GM19035 (cell line): ENCODE measurements at regions not wholly inside any gene's neighbourhood (a gene's known extent, or its start where the extent isn't known, plus 50 kb on each side); places are given as distances from the start of the nearest gene placed in this dataset.

ENCODE experiments used
- ATAC-seq: cut with Tn5 transposase; IDR thresholded peaks from one replicate; pipeline ENCODE4 v1.9.1; 2021; ENCODE audit not compliant: unreplicated experiment

- ATAC-seq: no peak
These were observed 268.0 kb upstream of the ZMIZ1 start for GRCh38 chr10:78800535-78801320.

GRCh38 chr10:78802431-78802830 is 266.3 kb upstream of the ZMIZ1 start:
- ATAC-seq: no peak

GRCh38 chr10:78802866-78803265 is 265.9 kb upstream of the ZMIZ1 start:
- no peak for ATAC-seq

- no peak for ATAC-seq
These were observed 265.1 kb upstream of the ZMIZ1 start for GRCh38 chr10:78803710-78804109.

- no peak for ATAC-seq
These were observed 264.2 kb upstream of the ZMIZ1 start for GRCh38 chr10:78804411-78805032.

GRCh38 chr10:78805176-78805575 is 263.6 kb upstream of the ZMIZ1 start:
- ATAC-seq: no peak

- no peak for ATAC-seq
These were observed 262.0 kb upstream of the ZMIZ1 start for GRCh38 chr10:78806681-78807221.

- no peak for ATAC-seq
These were observed 261.1 kb upstream of the ZMIZ1 start for GRCh38 chr10:78807504-78808203.

GRCh38 chr10:78808286-78808685 is 260.5 kb upstream of the ZMIZ1 start:
- ATAC-seq: no peak

GRCh38 chr10:78808736-78809367 is 259.9 kb upstream of the ZMIZ1 start:
- ATAC-seq: no peak

GRCh38 chr10:78811174-78811573 is 257.6 kb upstream of the ZMIZ1 start:
- ATAC-seq: no peak

GRCh38 chr10:78812571-78813318 is 256.0 kb upstream of the ZMIZ1 start:
- no peak for ATAC-seq

- no peak for ATAC-seq
These were observed 255.2 kb upstream of the ZMIZ1 start for GRCh38 chr10:78813526-78813925.

- ATAC-seq: no peak
These were observed 254.8 kb upstream of the ZMIZ1 start for GRCh38 chr10:78813998-78814399.

GRCh38 chr10:78814407-78814806 is 254.4 kb upstream of the ZMIZ1 start:
- no peak for ATAC-seq

GRCh38 chr10:78815702-78816334 is 252.9 kb upstream of the ZMIZ1 start:
- no peak for ATAC-seq

- ATAC-seq: no peak
These were observed 251.4 kb upstream of the ZMIZ1 start for GRCh38 chr10:78817361-78817760.

- ATAC-seq: no peak
These were observed 251.0 kb upstream of the ZMIZ1 start for GRCh38 chr10:78817804-78818203.

GRCh38 chr10:78819361-78820006 is 249.3 kb upstream of the ZMIZ1 start:
- ATAC-seq: no peak

- ATAC-seq: no peak
These were observed 248.8 kb upstream of the ZMIZ1 start for GRCh38 chr10:78820007-78820362.
